CD14-positive monocyte (primary cell): ENCODE measurements at regions not wholly inside any gene's neighbourhood (a gene's known extent, or its start where the extent isn't known, plus 50 kb on each side); places are given as distances from the start of the nearest gene placed in this dataset.
A peak's percentile ranks its signal among the peaks of the same experiment; 100 is the strongest.

Source experiments
- DNase-seq, 3 donors: peaks; one replicate each; pipeline ENCODE4 v3.0.0-alpha.2; 2011 to 2022
- H2AFZ ChIP-seq: 2 replicates; pipeline ENCODE4 v1.6.0; 2012; ENCODE audit warnings: mild to moderate bottlenecking, low read depth, low read length, inconsistent platforms; ENCODE audit not compliant: insufficient read depth, poor library complexity, severe bottlenecking
- H3K27ac ChIP-seq, 2 donors: 1 replicate in 1 of 2; 2 replicates in 1 of 2; pipeline ENCODE4 v1.5.1; 2012 to 2013; ENCODE audit warnings: low read length in 2 of 2, control low read depth in 1 of 2, inconsistent platforms in 1 of 2, low read depth in 1 of 2, mild to moderate bottlenecking in 1 of 2
- H3K27me3 ChIP-seq, 2 donors: one replicate each; pipeline versions ENCODE4 v1.6.0 to v1.6.1; 2011 to 2013; ENCODE audit warnings: low read length in 2 of 2; ENCODE audit not compliant: control insufficient read depth in 2 of 2, insufficient read depth in 2 of 2
- H3K36me3 ChIP-seq, 2 donors: replicated peaks in 1 of 2; 1 replicate in 1 of 2; 2 replicates in 1 of 2; pipeline versions ENCODE4 v1.5.1 to v1.6.1; 2012 to 2013; ENCODE audit warnings: low read length in 2 of 2, control low read depth in 1 of 2, inconsistent platforms in 1 of 2, mild to moderate bottlenecking in 1 of 2; ENCODE audit not compliant: insufficient read depth in 2 of 2, control insufficient read depth in 1 of 2
- H3K4me1 ChIP-seq, 2 donors: 1 replicate in 1 of 2; 2 replicates in 1 of 2; pipeline versions ENCODE4 v1.5.1 to v1.6.1; 2012 to 2013; ENCODE audit warnings: low read length in 2 of 2, control low read depth in 1 of 2, inconsistent platforms in 1 of 2, mild to moderate bottlenecking in 1 of 2, moderate library complexity in 1 of 2; ENCODE audit not compliant: insufficient read depth in 2 of 2, control insufficient read depth in 1 of 2
- H3K4me2 ChIP-seq: replicated peaks from 2 replicates; pipeline ENCODE3; 2012; ENCODE audit warnings: low read length, moderate library complexity, mild to moderate bottlenecking; ENCODE audit not compliant: poor library complexity, severe bottlenecking; ENCODE audit errors: extremely low read depth
- H3K4me3 ChIP-seq, 3 experiments: fragments of 200-600 bp in 1 of 3; sonication (generic) in 1 of 3; replicated peaks in 1 of 3; 1 replicate in 2 of 3; 2 replicates in 1 of 3; pipeline ENCODE4 v1.5.1; 2011 to 2013; ENCODE audit warnings: low read length in 3 of 3, mild to moderate bottlenecking in 3 of 3, control low read depth in 2 of 3, low read depth in 2 of 3, inconsistent platforms in 1 of 3, moderate library complexity in 1 of 3
- H3K79me2 ChIP-seq: 2 replicates; pipeline ENCODE4 v1.6.0; 2012; ENCODE audit warnings: mild to moderate bottlenecking, control low read depth, inconsistent platforms, low read length, moderate library complexity; ENCODE audit not compliant: insufficient read depth
- H3K9ac ChIP-seq: 2 replicates; pipeline ENCODE4 v1.6.0; 2017; ENCODE audit warnings: low read length, mild to moderate bottlenecking; ENCODE audit not compliant: insufficient read depth, poor library complexity, severe bottlenecking
- H3K9me3 ChIP-seq, 2 donors: replicated peaks in 1 of 2; 1 replicate in 1 of 2; 2 replicates in 1 of 2; pipeline versions ENCODE4 v1.5.1 to v1.6.1; 2012 to 2013; ENCODE audit warnings: low read length in 2 of 2, control low read depth in 1 of 2; ENCODE audit not compliant: control insufficient read depth in 1 of 2, insufficient read depth in 1 of 2
- H4K20me1 ChIP-seq: 2 replicates; pipeline ENCODE4 v1.6.0; 2012; ENCODE audit warnings: mild to moderate bottlenecking, low read length, control low read depth, moderate library complexity; ENCODE audit not compliant: insufficient read depth
- H3K27ac Mint-ChIP-seq, 7 donors: one replicate each; pipeline ENCODE4 v1.8.0; 2020; ENCODE audit warnings: mild to moderate bottlenecking in 7 of 7, mixed read lengths in 7 of 7, moderate library complexity in 6 of 7, inconsistent platforms in 2 of 7
- H3K27me3 Mint-ChIP-seq, 3 donors: one replicate each; pipeline ENCODE4 v1.8.0; 2021 to 2022; ENCODE audit warnings: low read depth in 3 of 3, mild to moderate bottlenecking in 3 of 3, mixed read lengths in 3 of 3, moderate library complexity in 3 of 3, inconsistent platforms in 1 of 3
- H3K36me3 Mint-ChIP-seq, 2 donors: one replicate each; pipeline ENCODE4 v1.8.0; 2020; ENCODE audit warnings: mixed read lengths in 2 of 2, inconsistent platforms in 1 of 2, mild to moderate bottlenecking in 1 of 2
- H3K4me1 Mint-ChIP-seq: one replicate; pipeline ENCODE4 v1.8.0; 2020; ENCODE audit warnings: mild to moderate bottlenecking, mixed read lengths
- H3K4me3 Mint-ChIP-seq, 2 donors: one replicate each; pipeline ENCODE4 v1.8.0; 2020; ENCODE audit warnings: mild to moderate bottlenecking in 2 of 2, mixed read lengths in 2 of 2, moderate library complexity in 1 of 2
- H3K9me3 Mint-ChIP-seq, 7 donors: one replicate each; pipeline ENCODE4 v1.8.0; 2020 to 2022; ENCODE audit warnings: mixed read lengths in 7 of 7, mild to moderate bottlenecking in 6 of 7, moderate library complexity in 6 of 7, inconsistent platforms in 2 of 7
- CTCF ChIP-seq: fragments of 200-600 bp; IDR thresholded peaks from one replicate; pipeline ENCODE4 v1.8.0; 2022; ENCODE audit warnings: antibody characterized with exemption, mild to moderate bottlenecking
- WGBS: methylation state at CpG from one replicate; pipeline ENCODE4 v1.1.5; 2013; ENCODE audit warnings: missing lambda C conversion rate; ENCODE audit not compliant: insufficient coverage; 5-methylcytosine and 5-hydroxymethylcytosine counted together
- intact Hi-C, 2 donors: fragments of 100-400 bp; cut with micrococcal nuclease; formaldehyde crosslinking; loops; one replicate each; pipeline versions ENCODE4 v1.15.0 to v1.15.1; 2023

GRCh38 chr17:416293-417206 is 63.9 kb upstream of the RPH3AL start:
- WGBS = 23% methylated on average over 13 of the region's 23 CpGs

More at GRCh38 chr17:416293-417206, 63.9 kb upstream of the RPH3AL start:
- Histone ChIP-seq H3K9me3 (no peaks in the 10 kb centered on the region), H3K4me2 (peak overlapping the region; percentile 12), H3K36me3 (no peaks in the 10 kb centered on the region), H4K20me1 (no peaks in the 10 kb centered on the region), H3K4me3 (no peak overlapping the region), H3K79me2 (peaks cover 5% of the 10 kb centered on the region), H2AFZ (peak overlapping the region; percentile 68), H3K4me1 (peaks cover 51 to 63% of the 10 kb centered on the region in 2 donors), H3K27me3 (no peaks in the 10 kb centered on the region), H3K9ac (no peak overlapping the region), H3K27ac (no peak overlapping the region)
- H3K36me3 Mint-ChIP-seq = peaks cover 5 to 13% of the 10 kb centered on the region in 2 donors
- H3K27ac Mint-ChIP-seq = peak overlapping the region in 3 of 7 donors; percentile 10 to 75 (median 73)
- H3K4me1 Mint-ChIP-seq = peaks cover 69% of the 10 kb centered on the region
- H3K27me3 Mint-ChIP-seq = peaks cover 0 to 13% (median 3%) of the 10 kb centered on the region in 3 donors
- peak overlapping the region in 1 of 2 donors; percentile 31 for H3K4me3 Mint-ChIP-seq
- peaks cover 0 to 3% (median 0%) of the 10 kb centered on the region in 7 donors for H3K9me3 Mint-ChIP-seq
- intact Hi-C loops = no loop called here
- TF ChIP-seq CTCF = no peak
- DNase-seq = no peak
